Rectal smooth muscle tissue (tissue), 1 donor: ENCODE measurements at regions not wholly inside any gene's neighbourhood (a gene's known extent, or its start where the extent isn't known, plus 50 kb on each side); places are given as distances from the start of the nearest gene placed in this dataset.

Experiments used
- H3K27ac ChIP-seq: one replicate; pipeline ENCODE4 v1.7.0; 2013; ENCODE audit warnings: low read depth, low read length, inconsistent platforms
- H3K27me3 ChIP-seq: one replicate; pipeline ENCODE4 v1.7.0; 2013; ENCODE audit warnings: low read length; ENCODE audit not compliant: control insufficient read depth, insufficient read depth
- H3K36me3 ChIP-seq: one replicate; pipeline ENCODE4 v1.7.0; 2013; ENCODE audit warnings: low read length; ENCODE audit not compliant: control insufficient read depth, insufficient read depth
- H3K4me1 ChIP-seq: one replicate; pipeline ENCODE4 v1.7.0; 2013; ENCODE audit warnings: low read length; ENCODE audit not compliant: control insufficient read depth, insufficient read depth
- H3K4me3 ChIP-seq: one replicate; pipeline ENCODE4 v1.7.0; 2013; ENCODE audit warnings: low read length
- H3K9ac ChIP-seq: one replicate; pipeline ENCODE4 v1.7.0; 2013; ENCODE audit warnings: low read length

- H3K27me3 ChIP-seq, result no peaks in the 10 kb centered on the region
- H3K9ac ChIP-seq, result no peak overlapping the region
- H3K4me3 ChIP-seq, result no peak overlapping the region
- peak overlapping the region; percentile 96 for H3K27ac ChIP-seq
- peaks cover 18% of the 10 kb centered on the region for H3K4me1 ChIP-seq
- no peaks in the 10 kb centered on the region for H3K36me3 ChIP-seq
These were observed 96.4 kb upstream of the ZMIZ1 start for GRCh38 chr10:78972160-78972946.

DNA sequence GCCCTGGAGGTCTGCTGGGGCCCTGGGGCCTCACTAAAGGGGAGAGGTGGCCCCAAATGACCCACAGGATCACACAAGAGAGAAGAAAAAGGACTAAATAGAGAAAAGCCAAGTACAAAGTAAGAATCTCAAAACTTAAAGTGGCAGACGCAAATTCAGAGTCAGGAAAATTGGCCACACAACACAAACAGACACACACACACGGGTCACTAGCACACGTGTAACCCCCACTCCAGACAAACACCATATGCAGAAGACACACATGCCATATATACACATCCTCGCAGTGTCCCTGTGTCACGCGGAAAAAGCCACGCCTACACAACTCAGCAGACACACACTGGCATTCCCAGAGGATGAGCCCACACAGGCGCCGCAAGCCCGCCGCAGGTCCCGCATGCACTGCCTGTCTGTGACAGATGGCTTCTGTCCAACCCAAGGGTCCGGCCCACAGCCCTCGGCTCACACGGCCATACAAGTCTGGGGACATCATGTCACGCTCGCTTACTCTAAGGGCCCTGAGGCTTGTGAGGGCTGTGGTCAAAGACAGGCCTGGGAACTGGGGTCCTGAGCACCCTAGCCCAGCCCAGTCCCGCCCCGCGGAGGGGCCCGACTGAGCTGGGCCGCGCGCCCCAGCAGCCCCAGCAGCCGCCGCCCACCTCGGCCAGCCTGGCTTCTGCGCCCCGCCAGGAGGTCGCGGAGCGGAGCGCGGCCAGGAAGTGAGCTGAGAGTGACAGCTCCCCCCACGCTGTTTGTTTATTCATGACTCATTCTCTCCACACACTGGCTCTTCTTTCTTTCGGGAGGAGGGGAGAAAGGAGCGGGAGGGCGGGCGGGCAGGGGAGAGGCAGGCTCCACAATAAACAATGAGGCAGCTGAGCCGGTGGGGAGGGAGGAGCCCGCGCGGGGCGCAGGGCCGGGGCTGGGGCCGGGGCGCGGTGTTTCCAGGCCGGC lies 95.5 kb upstream of the ZMIZ1 start:
- peak overlapping the region; percentile 58 for H3K9ac ChIP-seq
- peak overlapping the region; percentile 96 for H3K27ac ChIP-seq
- H3K36me3 ChIP-seq, result no peaks in the 10 kb centered on the region
- no peaks in the 10 kb centered on the region for H3K27me3 ChIP-seq
- H3K4me1 ChIP-seq, result peaks cover 18% of the 10 kb centered on the region
- peak overlapping the region; percentile 55 for H3K4me3 ChIP-seq

GRCh38 chr10:78973901-78974616 lies 94.7 kb upstream of the ZMIZ1 start:
- peak overlapping the region; percentile 51 for H3K4me3 ChIP-seq
- peak overlapping the region; percentile 96 for H3K27ac ChIP-seq
- no peaks in the 10 kb centered on the region for H3K27me3 ChIP-seq
- peak overlapping the region; percentile 50 for H3K9ac ChIP-seq
- H3K4me1 ChIP-seq, result peaks cover 18% of the 10 kb centered on the region
- no peaks in the 10 kb centered on the region for H3K36me3 ChIP-seq

- Histone ChIP-seq H3K9ac (peak overlapping the region; percentile 50), H3K4me3 (peak overlapping the region; percentile 51), H3K4me1 (peaks cover 18% of the 10 kb centered on the region), H3K27me3 (no peaks in the 10 kb centered on the region), H3K36me3 (no peaks in the 10 kb centered on the region), H3K27ac (peak overlapping the region; percentile 96)
These were observed 94.0 kb upstream of the ZMIZ1 start for GRCh38 chr10:78974617-78975317.

- Histone ChIP-seq H3K4me1 (peaks cover 23% of the 10 kb centered on the region), H3K4me3 (no peak overlapping the region), H3K9ac (no peak overlapping the region), H3K27me3 (no peaks in the 10 kb centered on the region), H3K27ac (no peak overlapping the region), H3K36me3 (no peaks in the 10 kb centered on the region)
These were observed 92.8 kb upstream of the ZMIZ1 start for GRCh38 chr10:78975926-78976325.

DNA sequence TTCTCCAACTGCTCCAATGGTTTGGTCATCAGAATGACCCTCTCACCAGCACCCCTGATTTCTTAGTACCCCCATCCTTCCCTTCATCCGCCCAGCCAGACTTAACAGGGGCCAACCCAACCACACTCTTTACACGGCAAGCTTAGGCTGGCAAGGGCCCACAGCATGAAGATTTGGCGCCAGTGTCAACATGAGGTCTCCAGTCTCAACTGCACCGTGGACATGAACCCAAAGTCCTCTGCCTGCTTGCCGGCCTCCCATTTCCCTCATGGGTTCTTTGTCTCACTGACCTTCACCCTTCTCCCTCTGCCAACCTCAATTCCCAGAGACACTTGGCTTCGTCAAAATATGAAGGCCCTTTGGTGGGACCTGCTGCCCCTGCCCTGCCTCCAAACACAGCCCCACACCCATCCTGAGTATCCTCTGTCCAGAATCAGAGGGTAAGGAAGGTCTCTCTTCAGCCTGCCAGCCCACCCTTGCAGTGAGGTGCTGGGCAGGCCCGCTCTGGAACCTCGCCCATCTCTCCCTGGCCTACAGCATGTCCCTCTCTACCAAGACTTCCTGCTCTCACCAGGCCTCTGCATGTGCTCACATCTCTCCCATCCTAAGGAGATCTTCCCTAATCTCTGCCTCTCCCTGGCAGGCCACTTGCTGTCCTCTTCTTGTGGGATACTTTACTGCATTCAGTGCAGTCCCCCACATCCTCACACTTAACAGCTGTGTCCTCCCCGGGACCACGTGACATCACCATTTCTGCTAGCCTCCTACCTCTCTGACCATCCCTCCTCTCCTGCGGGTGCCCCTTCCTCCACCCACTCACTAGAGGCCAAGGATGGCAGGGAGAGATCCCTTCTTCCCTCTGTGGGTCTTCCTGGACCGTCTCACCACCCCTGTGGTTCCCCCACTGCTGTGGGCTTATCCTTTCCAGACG lies 91.7 kb upstream of the ZMIZ1 start:
- no peak overlapping the region for H3K27ac ChIP-seq
- H3K4me1 ChIP-seq, result peaks cover 21% of the 10 kb centered on the region
- H3K27me3 ChIP-seq, result no peaks in the 10 kb centered on the region
- H3K36me3 ChIP-seq, result no peaks in the 10 kb centered on the region
- no peak overlapping the region for H3K9ac ChIP-seq
- no peak overlapping the region for H3K4me3 ChIP-seq

- no peak overlapping the region for H3K4me3 ChIP-seq
- H3K27ac ChIP-seq, result no peak overlapping the region
- no peak overlapping the region for H3K9ac ChIP-seq
- no peaks in the 10 kb centered on the region for H3K27me3 ChIP-seq
- H3K36me3 ChIP-seq, result no peaks in the 10 kb centered on the region
- peaks cover 5% of the 10 kb centered on the region for H3K4me1 ChIP-seq
These were observed 88.8 kb upstream of the ZMIZ1 start for GRCh38 chr10:78979938-78980337.

- Histone ChIP-seq H3K27me3 (no peaks in the 10 kb centered on the region), H3K27ac (no peak overlapping the region), H3K9ac (no peak overlapping the region)
These were observed 88.4 kb upstream of the ZMIZ1 start for GRCh38 chr10:78980354-78980753.

GRCh38 chr10:78980815-78981214 lies 88.0 kb upstream of the ZMIZ1 start:
- Histone ChIP-seq H3K36me3 (no peaks in the 10 kb centered on the region), H3K4me3 (no peak overlapping the region), H3K27me3 (no peaks in the 10 kb centered on the region), H3K9ac (no peak overlapping the region), H3K4me1 (peaks cover 5% of the 10 kb centered on the region), H3K27ac (no peak overlapping the region)

More at GRCh38 chr10:78980354-78980753, 88.4 kb upstream of the ZMIZ1 start:
- Histone ChIP-seq H3K4me1 (peaks cover 5% of the 10 kb centered on the region), H3K4me3 (no peak overlapping the region), H3K36me3 (no peaks in the 10 kb centered on the region)

- H3K4me3 ChIP-seq, result no peak overlapping the region
- H3K9ac ChIP-seq, result no peak overlapping the region
- no peaks in the 10 kb centered on the region for H3K36me3 ChIP-seq
- H3K27me3 ChIP-seq, result no peaks in the 10 kb centered on the region
- H3K27ac ChIP-seq, result no peak overlapping the region
- peaks cover 5% of the 10 kb centered on the region for H3K4me1 ChIP-seq
These were observed 87.4 kb upstream of the ZMIZ1 start for GRCh38 chr10:78981257-78981969.

- peaks cover 5% of the 10 kb centered on the region for H3K4me1 ChIP-seq
- no peak overlapping the region for H3K27ac ChIP-seq
- no peak overlapping the region for H3K9ac ChIP-seq
- H3K36me3 ChIP-seq, result no peaks in the 10 kb centered on the region
- no peaks in the 10 kb centered on the region for H3K27me3 ChIP-seq
- no peak overlapping the region for H3K4me3 ChIP-seq
These were observed 86.8 kb upstream of the ZMIZ1 start for GRCh38 chr10:78981970-78982281.
